Frontal cortex (tissue), 3 donors: ENCODE measurements at regions not wholly inside any gene's neighbourhood (a gene's known extent, or its start where the extent isn't known, plus 50 kb on each side); places are given as distances from the start of the nearest gene placed in this dataset.

Experiments used
- DNase-seq, 2 donors: peaks; one replicate each; pipeline ENCODE4 v3.0.0; 2012; ENCODE audit warnings: low spot score in 2 of 2
- FAIRE-seq: peaks from 2 replicates; lab custom pipeline; 2012; peaks lifted over from hg19 to GRCh38; lab: Jason Lieb, UNC
- donor health status: control.
- donor health status: control.
- donor health status: control.

- DNase-seq (no peak), FAIRE-seq (no peak)
Observed at GRCh38 chr18:41025666-41026065, 929.4 kb upstream of the PIK3C3 start.

DNA sequence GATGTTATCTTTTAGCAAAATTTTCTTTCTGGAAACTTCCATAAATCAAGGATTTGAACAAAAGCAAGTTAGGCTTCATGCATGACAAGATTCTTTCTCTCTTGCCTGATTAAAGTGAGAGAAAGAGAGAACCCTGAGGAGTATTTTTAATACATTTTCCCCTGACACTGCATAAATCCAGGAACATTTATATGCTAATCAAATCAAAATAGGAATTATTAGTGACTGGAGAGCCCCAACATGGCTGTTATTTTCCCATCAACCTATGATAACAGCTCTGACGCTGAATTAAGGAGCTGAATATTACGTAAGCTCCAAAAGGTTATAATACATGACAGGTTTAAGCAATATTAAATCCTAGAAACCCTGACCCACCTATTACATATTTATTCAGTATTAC is 930.2 kb upstream of the PIK3C3 start:
- no peak for DNase-seq
- FAIRE-seq, result no peak

- FAIRE-seq (no peak), DNase-seq (no peak)
Observed at GRCh38 chr18:41022484-41022883, 932.5 kb upstream of the PIK3C3 start.

DNA sequence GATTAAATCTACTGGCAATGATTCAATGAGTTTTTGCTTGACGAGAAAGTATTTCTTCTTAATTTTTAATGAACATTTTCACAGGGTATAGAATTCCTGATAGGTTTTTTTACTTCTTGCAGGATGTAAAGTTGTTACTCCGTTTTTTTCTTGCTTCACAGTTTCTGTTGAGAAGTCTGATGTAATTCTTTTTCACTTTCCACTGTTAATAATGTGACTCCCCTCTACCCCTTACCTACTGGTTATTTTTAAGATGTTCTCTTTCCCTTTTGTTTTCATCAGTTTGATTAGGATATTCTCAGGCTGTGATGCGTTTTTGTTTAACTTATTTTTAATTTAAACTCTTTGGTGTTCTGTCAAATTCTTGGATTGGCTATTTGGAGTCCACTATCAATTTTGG is 933.9 kb upstream of the PIK3C3 start:
- DNase-seq, result no peak
- no peak for FAIRE-seq

DNA sequence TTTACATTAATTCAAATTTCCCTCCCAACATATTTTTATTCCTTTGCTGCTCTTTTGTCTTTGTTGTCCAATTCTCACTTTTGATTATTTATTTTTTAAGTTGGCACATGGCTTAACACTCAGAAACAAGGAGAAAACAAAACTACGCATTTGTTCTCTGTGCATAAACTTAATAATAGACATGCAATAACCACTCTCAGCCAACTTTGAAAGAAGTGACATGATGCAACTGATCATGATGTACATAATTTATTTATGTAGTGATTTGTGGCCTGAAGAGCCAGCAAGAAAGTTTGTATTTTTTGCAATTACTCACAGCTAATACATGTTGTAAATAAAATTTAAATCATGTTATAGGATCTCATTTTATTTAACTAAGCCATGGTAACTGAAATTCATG is 942.8 kb upstream of the PIK3C3 start:
- no peak for FAIRE-seq
- DNase-seq, result no peak

GRCh38 chr18:41009926-41010325 is 945.1 kb upstream of the PIK3C3 start:
- DNase-seq (no peak), FAIRE-seq (no peak)

DNA sequence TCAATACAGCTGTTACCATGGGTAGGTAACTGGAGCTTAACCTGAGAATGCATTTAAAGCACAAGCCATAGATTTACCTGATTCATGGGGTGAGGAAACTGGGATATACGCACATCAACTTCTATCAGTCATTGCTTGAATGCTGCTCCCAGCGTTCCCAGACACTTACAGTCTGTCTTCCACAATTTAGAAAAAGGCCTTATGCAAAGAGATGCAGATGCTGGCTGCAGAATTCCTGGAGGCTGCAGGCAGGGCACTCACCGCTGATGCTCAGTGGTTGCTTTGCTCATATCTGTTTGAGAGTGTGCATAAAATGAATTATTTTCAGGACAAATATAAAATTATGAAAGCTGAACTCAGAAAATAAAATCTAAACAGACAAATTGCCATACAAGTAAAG is 950.7 kb upstream of the PIK3C3 start:
- FAIRE-seq, result no peak
- DNase-seq, result no peak

- DNase-seq (no peak), FAIRE-seq (no peak)
Observed at GRCh38 chr18:40995529-40995928, 959.5 kb upstream of the PIK3C3 start.

GRCh38 chr18:40993363-40993762 is 961.7 kb upstream of the PIK3C3 start:
- no peak for DNase-seq
- FAIRE-seq, result no peak

DNA sequence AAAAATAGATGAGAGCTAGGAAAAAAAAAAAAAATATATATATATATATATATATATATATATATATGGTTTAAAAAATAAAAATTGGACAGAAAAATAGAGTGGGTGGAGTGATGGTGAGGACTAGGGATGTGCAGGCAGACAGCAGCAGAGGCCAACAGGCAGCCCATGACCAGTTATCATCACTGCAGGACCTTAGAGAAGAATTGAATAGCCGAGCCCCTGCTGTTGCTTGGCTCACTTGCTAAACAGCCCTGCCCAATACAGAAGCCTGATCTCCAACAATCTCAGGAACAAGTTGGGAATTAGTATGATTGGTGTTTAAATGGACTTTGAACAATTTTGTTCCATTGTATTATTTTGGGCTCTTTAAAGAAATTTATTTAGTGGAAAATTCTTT is 967.5 kb upstream of the PIK3C3 start:
- FAIRE-seq (no peak), DNase-seq (no peak)

DNA sequence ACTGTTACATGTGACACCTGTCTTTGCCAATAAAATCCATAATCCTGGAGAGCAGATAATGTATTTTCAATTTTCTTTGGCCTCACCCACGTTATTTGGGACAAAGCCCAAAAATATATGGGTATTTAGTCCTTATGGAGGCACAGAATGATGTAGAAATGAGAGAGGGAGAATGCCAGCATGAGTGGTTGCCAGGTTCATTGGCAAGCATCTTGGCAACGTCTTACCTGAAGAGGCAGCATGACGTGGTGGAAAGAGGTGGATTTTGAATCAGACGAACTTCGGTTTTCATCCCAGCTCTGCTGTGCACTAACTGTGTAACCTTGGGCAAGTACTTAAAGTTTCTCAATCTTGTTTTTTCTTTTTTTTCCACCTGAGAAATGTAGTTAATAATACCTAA is 969.6 kb upstream of the PIK3C3 start:
- FAIRE-seq (no peak), DNase-seq (no peak)

- FAIRE-seq, result no peak
- no peak for DNase-seq
Observed at GRCh38 chr18:40984856-40985255, 970.2 kb upstream of the PIK3C3 start.

- no peak for FAIRE-seq
- no peak for DNase-seq
Observed at GRCh38 chr18:40983835-40984234, 971.2 kb upstream of the PIK3C3 start.

- FAIRE-seq, result no peak
Observed at GRCh38 chr18:40980171-40980570, 974.9 kb upstream of the PIK3C3 start.

DNA sequence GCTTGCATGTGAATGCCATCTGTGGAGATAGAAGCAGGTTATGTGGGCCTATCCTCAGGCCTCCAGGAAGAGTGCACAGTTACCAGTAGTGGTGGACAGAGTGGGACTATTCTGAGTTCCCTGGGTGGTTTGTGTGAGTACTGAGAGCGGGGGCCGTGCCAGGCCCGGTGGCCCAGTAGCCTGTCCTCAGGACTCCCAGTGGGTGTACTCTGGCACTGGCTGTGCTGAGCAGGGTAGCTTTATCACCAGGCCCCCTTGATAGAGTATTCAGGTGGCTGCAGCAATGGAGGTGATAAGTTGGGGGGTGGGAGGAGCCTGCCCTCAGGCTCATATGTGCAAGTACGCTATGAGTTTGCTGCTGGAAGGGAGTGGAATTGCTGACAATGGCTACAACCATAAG is 979.0 kb upstream of the PIK3C3 start:
- no peak for FAIRE-seq
- no peak for DNase-seq

More at GRCh38 chr18:40980171-40980570, 974.9 kb upstream of the PIK3C3 start:
- DNase-seq, result no peak

DNA sequence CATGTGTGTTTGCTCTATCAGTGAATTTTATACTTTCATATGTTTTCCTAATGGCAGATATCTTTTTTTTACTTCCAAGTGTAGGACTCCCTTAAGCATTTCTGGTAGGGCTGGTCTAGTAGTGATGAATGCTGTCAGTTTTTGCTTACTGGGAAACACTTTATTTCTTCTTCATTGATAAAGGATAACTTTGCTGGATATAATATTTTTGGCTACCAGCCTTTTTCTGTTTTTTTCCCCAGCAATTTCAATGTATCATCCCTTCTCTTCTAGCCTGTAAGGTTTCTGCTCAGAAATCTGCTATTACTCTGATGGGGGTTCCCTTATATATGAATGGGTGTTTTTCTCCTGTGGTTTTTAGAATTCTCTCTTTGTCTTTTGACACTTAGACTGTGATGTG is 980.6 kb upstream of the PIK3C3 start:
- no peak for FAIRE-seq
- no peak for DNase-seq

- DNase-seq (no peak), FAIRE-seq (no peak)
Observed at GRCh38 chr18:40962784-40963183, 992.2 kb upstream of the PIK3C3 start.

GRCh38 chr18:40957533-40958070 is 997.4 kb upstream of the PIK3C3 start:
- DNase-seq, result no peak
- no peak for FAIRE-seq

GRCh38 chr18:40956213-40956612 is 998.8 kb upstream of the PIK3C3 start:
- DNase-seq (no peak), FAIRE-seq (no peak)

GRCh38 chr18:40955351-40955750 is 999.7 kb upstream of the PIK3C3 start:
- DNase-seq (no peak), FAIRE-seq (no peak)

GRCh38 chr18:40949114-40949950 is 1005.7 kb upstream of the PIK3C3 start:
- FAIRE-seq (no peak), DNase-seq (no peak)

DNA sequence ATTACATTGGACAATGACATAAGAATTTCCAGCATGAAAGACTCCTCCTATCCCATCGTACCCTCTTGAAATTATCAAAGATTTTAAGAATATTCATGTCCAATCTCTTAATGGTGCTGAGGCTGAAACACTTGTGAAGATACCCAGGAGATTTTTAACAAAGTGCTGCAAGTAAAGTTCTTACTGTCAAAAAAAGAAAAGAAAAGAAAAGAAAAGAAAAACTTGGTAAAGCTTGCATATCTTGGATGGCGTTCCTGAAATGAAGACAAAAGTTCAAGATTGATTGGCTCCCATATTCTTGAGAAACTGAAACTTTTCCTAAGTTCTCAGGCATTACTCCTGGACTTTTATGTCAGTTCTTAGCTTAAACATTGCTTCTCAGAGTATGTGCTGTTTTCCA is 1010.5 kb upstream of the PIK3C3 start:
- DNase-seq, result no peak
- FAIRE-seq, result no peak
